GM12891 (cell line): ENCODE measurements at regions not wholly inside any gene's neighbourhood (a gene's known extent, or its start where the extent isn't known, plus 50 kb on each side); places are given as distances from the start of the nearest gene placed in this dataset.

Experiments
- POLR2A ChIP-seq: IDR thresholded peaks from 2 replicates; pipeline ENCODE4 v1.6.1; 2011; ENCODE audit warnings: low read depth, low read length, control low read depth
- POLR2AphosphoS5 ChIP-seq: IDR thresholded peaks from 2 replicates; pipeline ENCODE4 v1.6.1; 2011; ENCODE audit warnings: low read depth, low read length, control low read depth

DNA sequence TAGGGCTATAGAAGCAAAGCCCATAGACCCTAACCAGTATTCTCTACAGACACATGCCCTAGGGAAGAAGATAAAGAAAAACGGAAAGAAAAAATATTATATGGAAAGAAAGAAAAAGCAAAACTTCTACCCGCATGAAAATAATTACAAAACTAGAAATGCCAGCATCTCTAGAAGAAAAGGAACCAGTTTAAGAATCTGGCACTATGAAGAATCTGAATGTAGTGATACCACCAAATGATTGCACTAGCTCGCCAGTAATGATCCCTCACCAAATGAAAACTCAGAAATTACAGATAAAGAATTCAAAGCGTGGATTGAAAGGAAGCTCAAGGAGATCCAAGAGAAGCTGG is 341.9 kb upstream of the GRIA1 start:
- TF ChIP-seq POLR2A (no peak), POLR2AphosphoS5 (no peak)
